ENCODE measurements at regions not wholly inside any gene's neighbourhood (a gene's known extent, or its start where the extent isn't known, plus 50 kb on each side); places are given as distances from the start of the nearest gene placed in this dataset.

DNA sequence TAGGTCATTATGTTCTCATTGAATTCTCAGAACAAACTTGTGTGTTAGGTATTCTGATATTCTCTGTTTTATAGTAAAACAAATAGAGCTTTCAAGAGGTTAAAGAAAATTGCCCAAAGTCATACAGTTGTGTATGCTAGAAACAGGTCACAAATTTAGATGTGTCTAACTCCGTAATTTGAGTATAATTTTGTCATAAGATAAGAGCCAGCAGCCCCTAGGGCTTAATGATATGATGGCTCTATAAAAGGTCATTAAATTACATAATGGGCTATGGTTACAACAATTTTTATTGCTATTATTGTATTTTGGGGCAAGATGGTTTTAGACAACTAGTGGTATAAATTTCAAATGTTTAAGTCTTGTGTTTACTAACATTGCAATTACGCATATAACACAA is 701.9 kb downstream of the LUZP2 start:
- TF ChIP-seq, protein P1, sequence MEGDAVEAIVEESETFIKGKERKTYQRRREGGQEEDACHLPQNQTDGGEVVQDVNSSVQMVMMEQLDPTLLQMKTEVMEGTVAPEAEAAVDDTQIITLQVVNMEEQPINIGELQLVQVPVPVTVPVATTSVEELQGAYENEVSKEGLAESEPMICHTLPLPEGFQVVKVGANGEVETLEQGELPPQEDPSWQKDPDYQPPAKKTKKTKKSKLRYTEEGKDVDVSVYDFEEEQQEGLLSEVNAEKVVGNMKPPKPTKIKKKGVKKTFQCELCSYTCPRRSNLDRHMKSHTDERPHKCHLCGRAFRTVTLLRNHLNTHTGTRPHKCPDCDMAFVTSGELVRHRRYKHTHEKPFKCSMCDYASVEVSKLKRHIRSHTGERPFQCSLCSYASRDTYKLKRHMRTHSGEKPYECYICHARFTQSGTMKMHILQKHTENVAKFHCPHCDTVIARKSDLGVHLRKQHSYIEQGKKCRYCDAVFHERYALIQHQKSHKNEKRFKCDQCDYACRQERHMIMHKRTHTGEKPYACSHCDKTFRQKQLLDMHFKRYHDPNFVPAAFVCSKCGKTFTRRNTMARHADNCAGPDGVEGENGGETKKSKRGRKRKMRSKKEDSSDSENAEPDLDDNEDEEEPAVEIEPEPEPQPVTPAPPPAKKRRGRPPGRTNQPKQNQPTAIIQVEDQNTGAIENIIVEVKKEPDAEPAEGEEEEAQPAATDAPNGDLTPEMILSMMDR (IDR thresholded peaks at IDR 0.05) = no peak
- no peak for TF ChIP-seq POLR2AphosphoS5 (IDR thresholded peaks at IDR 0.05)
